ENCODE measurements at regions not wholly inside any gene's neighbourhood (a gene's known extent, or its start where the extent isn't known, plus 50 kb on each side); places are given as distances from the start of the nearest gene placed in this dataset.

DNA sequence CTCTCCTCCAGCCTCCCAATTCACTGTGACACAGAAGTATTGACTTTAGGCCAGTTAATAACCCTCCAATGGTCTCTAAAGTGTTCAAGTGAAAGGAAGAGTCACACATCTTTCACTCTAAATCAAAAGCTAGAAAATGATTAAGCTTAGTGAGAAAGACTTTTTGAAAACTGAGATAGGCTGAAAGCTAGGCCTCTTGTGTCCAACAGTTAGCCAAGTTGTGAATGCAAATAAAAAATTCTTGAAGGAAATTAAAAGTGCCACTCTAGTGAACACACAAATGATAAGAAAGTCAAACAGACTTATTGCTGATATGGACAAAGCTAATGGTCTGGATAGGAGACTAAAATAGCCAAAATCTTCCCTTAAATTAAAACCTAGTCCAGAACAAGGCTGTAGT, 687.2 kb downstream of the TRIML1 start:
- TF ChIP-seq GATA2 (IDR thresholded peaks at IDR 0.05; ENCODE audit: low read depth, low read length) (no peak), GATA3 (IDR thresholded peaks at IDR 0.05; ENCODE audit: low read depth, low read length) (no peak)

Measured in SH-SY5Y (cell line).